HG03558 (cell line): ENCODE measurements at regions not wholly inside any gene's neighbourhood (a gene's known extent, or its start where the extent isn't known, plus 50 kb on each side); places are given as distances from the start of the nearest gene placed in this dataset.

ENCODE experiments used
- ATAC-seq: cut with Tn5 transposase; IDR thresholded peaks from one replicate; pipeline ENCODE4 v1.9.1; 2021; ENCODE audit warnings: moderate number of reproducible peaks; ENCODE audit not compliant: unreplicated experiment; ENCODE audit errors: extremely low read depth

GRCh38 chr10:3872712-3873329, 87.8 kb upstream of the KLF6 start:
- no peak for ATAC-seq

GRCh38 chr10:3871424-3871996, 86.5 kb upstream of the KLF6 start:
- ATAC-seq, result no peak

DNA sequence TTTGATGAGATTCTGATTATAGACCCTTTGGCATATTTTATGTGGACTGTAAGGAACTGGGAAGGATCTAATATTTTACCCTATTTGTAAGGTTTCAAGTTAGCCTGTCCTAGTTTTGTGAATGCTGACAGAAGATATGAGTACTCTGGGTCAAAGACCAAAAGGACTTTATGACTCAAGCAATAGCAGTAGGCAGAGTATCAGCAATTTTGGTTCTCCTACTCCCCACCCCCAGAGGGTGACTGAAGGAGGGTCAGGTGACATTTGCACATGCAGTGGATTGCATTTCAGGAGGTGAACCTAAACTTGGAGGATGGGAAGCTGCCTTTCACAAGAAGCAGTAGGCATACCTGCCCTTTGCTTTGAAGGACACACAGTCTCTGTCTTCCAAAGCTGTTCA, 84.0 kb upstream of the KLF6 start:
- ATAC-seq, result no peak

DNA sequence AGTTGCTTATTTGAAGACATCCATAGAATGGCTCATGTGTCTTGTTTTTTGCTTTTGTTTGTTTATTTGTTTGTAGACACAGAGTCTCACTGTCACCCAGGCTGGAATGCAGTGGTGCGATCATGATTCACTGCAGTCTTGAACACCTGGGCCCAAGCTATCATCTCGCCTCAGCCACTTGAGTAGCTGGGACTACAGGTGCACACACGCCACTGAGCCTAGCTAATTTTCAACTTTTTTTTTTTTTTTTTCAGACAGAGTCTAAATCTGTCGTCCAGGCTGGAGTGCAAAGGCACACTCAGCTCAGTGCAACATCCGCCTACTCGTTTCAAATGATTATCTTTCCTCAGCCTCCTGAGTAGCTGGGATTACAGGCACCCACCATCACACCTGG, 83.3 kb upstream of the KLF6 start:
- ATAC-seq, result no peak

DNA sequence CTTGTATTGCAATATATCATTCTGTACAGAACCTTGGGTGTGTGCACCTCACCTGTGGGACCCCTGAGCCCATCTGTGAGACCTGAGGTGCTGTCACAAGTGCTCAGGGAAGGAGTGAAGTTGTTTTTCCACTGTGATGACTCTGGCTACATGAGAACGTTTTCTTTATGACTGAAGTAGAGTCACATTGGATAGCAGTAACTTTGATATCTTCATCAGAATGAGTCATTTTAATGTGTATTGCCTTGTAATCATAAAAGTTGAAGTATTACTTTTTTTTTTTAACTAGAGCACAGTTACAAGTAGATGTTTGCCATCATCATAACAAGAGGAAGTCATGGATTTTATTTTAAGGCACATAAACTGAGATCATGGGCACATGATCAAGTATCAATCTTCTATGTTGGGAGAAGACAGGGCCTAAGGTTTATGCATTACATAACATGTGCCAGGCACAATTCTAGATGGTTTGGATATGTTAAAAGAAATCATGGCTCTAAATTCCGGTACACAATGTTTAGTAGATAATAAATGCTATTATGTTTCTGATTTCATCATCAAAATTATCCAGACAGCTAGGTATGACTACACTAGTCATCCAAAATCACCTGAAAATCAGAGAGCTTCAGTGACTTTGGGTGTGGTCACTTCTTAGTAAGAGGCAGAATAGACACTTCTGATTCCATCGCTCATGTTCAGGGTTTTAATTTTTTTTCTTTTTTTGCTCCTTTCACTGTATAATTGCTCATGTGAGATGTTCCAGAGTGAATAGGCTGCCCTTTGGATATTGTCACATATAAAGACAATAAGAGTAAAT, 82.7 kb upstream of the KLF6 start:
- no peak for ATAC-seq

- ATAC-seq, result no peak
Observed at GRCh38 chr10:3866332-3866731, 81.3 kb upstream of the KLF6 start.

GRCh38 chr10:3865565-3865964, 80.6 kb upstream of the KLF6 start:
- peak; percentile 28 for ATAC-seq

DNA sequence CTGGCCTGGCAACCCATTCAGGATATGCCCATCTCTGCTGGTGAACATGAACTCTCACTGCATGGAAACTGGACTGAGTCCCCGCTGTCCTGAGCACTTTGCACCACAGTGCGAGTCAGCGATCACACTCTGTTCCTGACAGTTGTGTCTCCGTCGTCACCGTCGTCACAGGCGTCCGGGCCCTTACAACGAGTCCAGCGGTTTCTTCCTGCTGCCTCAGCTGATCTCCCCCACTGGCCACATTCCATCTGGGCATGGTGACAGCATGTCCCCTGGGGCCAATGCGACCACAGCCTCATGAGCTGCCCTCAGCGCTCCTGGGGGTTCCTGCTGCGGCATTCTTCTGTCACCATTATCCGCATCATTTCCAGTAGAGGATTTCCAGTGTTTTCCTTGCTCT, 76.8 kb upstream of the KLF6 start:
- no peak for ATAC-seq

GRCh38 chr10:3858051-3858845, 73.2 kb upstream of the KLF6 start:
- no peak for ATAC-seq

- ATAC-seq, result no peak
Observed at GRCh38 chr10:3857318-3857717, 72.3 kb upstream of the KLF6 start.

- no peak for ATAC-seq
Observed at GRCh38 chr10:3856593-3856992, 71.6 kb upstream of the KLF6 start.

DNA sequence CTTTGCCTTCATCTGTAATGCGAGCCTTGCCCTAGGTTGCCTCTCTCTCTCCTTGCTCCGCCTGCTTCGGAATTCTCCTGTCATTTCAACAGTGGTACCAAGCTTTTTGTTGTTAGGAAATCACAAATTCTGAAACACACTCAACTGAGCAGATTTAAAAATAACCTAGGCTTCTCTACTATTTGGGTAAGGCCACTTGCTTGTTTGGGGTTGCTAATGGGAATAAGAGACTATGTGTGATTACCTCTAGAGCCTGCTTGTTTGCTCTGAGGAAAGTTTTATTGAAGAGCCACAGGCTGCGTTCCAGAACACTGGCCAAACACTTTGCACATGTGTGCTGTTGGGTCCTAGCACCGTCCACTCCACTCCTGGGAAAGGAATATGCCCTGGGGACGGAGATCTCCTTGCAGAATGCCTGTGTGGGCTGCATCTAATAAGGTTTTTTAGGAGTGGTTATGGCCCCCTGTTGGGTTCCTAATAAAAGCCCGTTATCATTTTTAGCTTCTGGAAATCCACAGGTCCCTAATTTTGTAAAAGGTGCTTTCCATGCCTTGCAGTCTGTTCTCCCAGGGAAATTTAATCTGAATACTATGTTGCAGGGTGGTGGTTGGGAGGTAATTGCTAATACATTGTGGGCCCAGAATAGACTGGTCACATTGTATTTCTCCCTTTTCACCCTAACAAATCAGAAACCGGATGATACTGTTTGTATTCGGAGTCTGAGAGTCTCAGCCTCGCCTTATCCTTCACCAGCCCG, 68.7 kb upstream of the KLF6 start:
- no peak for ATAC-seq

DNA sequence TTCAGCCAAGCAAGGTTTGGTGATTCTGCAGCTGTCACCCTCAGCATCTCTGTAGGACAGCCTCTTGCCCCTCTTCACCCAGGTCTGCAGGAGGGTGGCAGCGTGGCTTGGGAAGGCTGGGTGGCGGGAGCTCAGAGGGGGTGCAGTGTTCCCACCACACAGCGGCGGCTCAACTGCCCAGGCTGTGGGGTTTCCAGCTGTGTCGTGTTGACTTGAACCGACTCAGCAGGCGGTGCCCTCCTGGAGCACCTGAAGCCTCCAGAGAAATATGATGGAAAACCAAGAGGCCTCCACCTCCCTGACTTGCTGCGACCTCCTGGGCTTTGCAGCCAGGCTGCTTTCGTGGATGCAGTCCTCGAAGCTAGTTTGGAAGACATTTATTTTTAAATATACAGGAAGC, 68.0 kb upstream of the KLF6 start:
- ATAC-seq, result no peak

DNA sequence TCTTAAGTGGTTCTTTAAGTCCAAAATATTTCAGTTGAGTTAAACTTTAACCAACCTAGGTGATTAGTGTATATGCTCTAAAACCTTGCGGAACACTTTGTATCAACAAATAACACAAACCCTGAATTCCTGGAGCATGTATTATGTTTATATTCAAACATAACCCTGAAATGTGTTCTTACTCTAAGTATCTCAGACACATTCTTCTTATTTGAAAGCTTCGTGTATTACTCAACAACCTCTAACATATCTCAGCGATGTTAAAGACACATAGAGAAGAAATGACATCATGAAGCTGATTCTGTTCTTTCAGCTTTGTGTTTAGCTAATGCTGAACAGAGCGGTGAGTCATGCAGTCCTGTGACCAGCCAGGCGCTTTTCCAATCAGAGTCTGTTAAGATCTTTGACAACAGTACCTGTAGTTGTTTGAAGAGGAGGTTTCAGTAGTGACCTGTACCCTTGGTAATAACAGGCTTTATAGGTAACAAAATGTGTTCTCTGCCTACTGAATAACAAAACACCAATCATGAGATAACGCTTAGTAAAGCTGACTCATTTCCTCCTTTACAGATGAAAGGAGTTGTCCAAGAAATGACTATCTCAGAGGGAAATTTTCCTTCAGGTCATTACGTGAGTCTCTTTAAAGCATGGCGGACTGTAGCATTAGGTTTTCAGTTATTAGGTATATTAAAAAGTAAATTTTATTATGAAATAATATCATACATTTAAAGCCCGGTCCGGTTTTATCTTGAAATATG, 67.3 kb upstream of the KLF6 start:
- ATAC-seq, result peak; percentile 82

- ATAC-seq, result no peak
Observed at GRCh38 chr10:3850999-3851937, 66.3 kb upstream of the KLF6 start.

DNA sequence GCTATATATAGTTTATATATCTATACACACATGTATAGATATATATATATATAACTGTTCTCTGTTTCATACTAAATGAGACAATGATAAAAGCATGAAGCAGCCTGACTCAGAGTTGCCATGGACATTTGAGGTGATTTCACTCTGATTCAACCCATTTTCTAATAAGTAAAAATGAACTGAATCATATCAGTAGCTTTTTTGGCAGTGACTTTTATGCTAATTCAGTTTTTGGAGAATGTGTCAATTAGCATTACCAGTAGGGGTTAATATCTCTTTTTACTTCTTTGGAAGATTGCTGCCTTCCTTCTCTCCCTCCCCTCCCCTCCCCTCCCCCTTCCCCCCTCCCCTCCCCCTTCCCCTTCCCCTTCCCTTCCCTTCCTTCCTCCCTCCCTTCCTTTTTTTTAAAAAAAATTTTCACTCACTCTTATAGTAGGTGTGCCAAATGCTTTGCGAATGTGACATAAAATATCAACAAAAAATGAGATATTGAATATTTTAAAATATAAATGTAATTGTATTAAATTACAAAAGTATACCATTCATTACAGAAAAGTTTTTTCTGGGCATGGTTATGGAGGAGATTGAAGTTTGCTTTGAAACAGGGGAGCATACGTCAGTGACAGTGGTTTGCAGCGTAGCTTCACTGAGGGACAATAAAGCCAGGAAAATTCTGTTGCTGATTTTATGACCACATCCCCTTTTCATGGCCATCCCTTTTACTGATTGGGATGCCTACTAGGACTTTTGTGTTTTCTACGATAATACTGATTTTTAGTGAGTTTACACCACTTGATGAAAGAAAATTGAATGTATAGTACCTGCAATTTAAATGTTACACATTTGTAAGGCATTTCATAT, 64.0 kb upstream of the KLF6 start:
- ATAC-seq, result no peak

DNA sequence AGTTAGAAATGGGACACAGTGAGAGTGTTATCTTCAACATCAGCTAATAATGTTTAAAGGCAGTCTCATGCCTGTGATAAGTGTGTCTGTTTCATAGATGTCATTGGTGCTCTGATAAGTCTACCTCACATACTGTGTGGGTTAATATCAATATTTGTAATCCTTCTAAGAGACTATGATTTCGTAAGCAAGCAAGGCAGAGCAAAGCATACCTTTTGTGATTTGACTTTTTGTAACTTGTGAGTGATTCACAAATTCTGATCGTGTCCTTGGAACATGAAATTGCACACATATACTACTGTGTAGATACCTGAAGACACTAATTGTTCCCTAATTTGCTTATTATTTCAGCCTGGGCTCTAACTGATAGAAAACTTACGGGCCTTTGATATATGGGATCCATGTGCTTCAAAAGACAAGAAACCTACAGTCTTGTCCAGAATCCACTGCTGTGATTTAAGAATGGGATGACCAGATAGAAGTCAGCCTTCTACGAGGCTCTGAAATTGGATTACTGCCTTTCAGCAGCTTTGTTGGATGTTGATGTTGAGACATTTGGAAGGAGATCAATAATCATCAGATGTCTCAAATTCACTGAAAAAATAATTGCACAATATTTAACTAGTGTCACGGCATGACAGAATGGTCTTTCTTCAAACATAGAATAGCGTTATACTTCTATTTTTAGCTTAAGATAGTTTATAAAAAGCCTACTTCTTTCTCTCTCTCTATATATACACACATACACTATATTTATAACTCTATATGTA, 63.2 kb upstream of the KLF6 start:
- no peak for ATAC-seq
